Vagina (tissue), 2 donors: ENCODE measurements at regions not wholly inside any gene's neighbourhood (a gene's known extent, or its start where the extent isn't known, plus 50 kb on each side); places are given as distances from the start of the nearest gene placed in this dataset.

Source experiments
- POLR2A ChIP-seq, 2 donors: fragments of 450-650 bp; IDR thresholded peaks; one replicate each; pipeline ENCODE4 v1.6.1; 2017; ENCODE audit warnings: antibody characterized with exemption in 2 of 2, mild to moderate bottlenecking in 2 of 2, moderate library complexity in 2 of 2
- POLR2AphosphoS5 ChIP-seq, 2 donors: sonication (generic); formaldehyde crosslinking; IDR thresholded peaks; one replicate each; pipeline ENCODE4 v1.9.0; 2017; ENCODE audit warnings: antibody characterized with exemption in 2 of 2, mild to moderate bottlenecking in 2 of 2, low read depth in 1 of 2; ENCODE audit not compliant: insufficient read depth in 1 of 2
- TF ChIP-seq, protein P1 (sequence below), 3 experiments: fragments of 450-650 bp in 2 of 3; fragments of 200-600 bp in 1 of 3; sonication (generic) in 1 of 3; IDR thresholded peaks; one replicate each; pipeline ENCODE4 v1.5.1; 2017 to 2019; ENCODE audit warnings: antibody characterized with exemption in 3 of 3, mild to moderate bottlenecking in 2 of 3, moderate library complexity in 2 of 3

DNA sequence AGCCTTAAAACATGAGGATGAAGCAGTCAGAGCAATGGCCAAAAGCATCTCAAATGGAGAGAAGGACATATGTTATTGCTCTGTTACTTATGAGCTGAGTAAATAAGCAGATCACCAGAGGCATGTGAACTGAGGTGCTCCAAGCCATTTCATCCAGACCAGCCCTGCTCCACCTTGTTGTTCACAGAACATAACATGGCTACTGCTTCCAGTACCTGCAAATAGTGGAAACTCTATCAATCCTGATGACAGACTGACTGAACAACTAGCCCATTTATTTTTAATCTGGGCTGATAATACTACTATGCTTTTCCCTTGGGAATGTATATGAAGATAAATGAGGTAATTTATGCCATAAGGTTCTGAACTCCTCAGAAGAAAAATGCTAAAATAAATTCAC is 1164.7 kb downstream of the FAM181B start:
- TF ChIP-seq, protein P1, sequence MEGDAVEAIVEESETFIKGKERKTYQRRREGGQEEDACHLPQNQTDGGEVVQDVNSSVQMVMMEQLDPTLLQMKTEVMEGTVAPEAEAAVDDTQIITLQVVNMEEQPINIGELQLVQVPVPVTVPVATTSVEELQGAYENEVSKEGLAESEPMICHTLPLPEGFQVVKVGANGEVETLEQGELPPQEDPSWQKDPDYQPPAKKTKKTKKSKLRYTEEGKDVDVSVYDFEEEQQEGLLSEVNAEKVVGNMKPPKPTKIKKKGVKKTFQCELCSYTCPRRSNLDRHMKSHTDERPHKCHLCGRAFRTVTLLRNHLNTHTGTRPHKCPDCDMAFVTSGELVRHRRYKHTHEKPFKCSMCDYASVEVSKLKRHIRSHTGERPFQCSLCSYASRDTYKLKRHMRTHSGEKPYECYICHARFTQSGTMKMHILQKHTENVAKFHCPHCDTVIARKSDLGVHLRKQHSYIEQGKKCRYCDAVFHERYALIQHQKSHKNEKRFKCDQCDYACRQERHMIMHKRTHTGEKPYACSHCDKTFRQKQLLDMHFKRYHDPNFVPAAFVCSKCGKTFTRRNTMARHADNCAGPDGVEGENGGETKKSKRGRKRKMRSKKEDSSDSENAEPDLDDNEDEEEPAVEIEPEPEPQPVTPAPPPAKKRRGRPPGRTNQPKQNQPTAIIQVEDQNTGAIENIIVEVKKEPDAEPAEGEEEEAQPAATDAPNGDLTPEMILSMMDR (IDR thresholded peaks at IDR 0.05) = no peak
- TF ChIP-seq POLR2A (IDR thresholded peaks at IDR 0.05) (no peak), POLR2AphosphoS5 (IDR thresholded peaks at IDR 0.05; ENCODE audit: insufficient read depth in 1 of 2, low read depth in 1 of 2) (no peak)
